WTC11 (cell line): ENCODE measurements at regions not wholly inside any gene's neighbourhood (a gene's known extent, or its start where the extent isn't known, plus 50 kb on each side); places are given as distances from the start of the nearest gene placed in this dataset.

Experiments used
- ATAC-seq: fragments of 200-7000 bp; cut with Tn5 transposase; 2 replicates; pipeline ENCODE4 v1.10.0; 2021; ENCODE audit warnings: mild to moderate bottlenecking, moderate library complexity
- CTCF ChIA-PET: fragments of 300-600 bp; sonication (Branson Sonifier 250); formaldehyde crosslinking; loops from one replicate; lab custom pipeline; 2021; ENCODE audit warnings: antibody characterized with exemption; lab: Charles Lee
- POLR2A ChIA-PET: fragments of 350-600 bp; sonication (Branson Sonifier 250); formaldehyde crosslinking; loops from one replicate; lab custom pipeline; 2021; ENCODE audit warnings: antibody characterized with exemption; lab: Charles Lee
- DNase-seq: peaks from one replicate; pipeline ENCODE4 v3.0.0; 2021; ENCODE audit warnings: low spot score
- H3K27ac Mint-ChIP-seq: 2 replicates; pipeline ENCODE4 v1.8.0; 2021; ENCODE audit warnings: mixed read lengths
- H3K27me3 Mint-ChIP-seq: 2 replicates; pipeline ENCODE4 v1.8.0; 2021; ENCODE audit warnings: low read depth, mild to moderate bottlenecking, moderate library complexity, mixed read lengths
- H3K36me3 Mint-ChIP-seq: 2 replicates; pipeline ENCODE4 v1.8.0; 2021; ENCODE audit warnings: mixed read lengths
- H3K4me1 Mint-ChIP-seq: 2 replicates; pipeline ENCODE4 v1.8.0; 2022; ENCODE audit warnings: mixed read lengths
- H3K4me3 Mint-ChIP-seq: 2 replicates; pipeline ENCODE4 v1.8.0; 2021; ENCODE audit warnings: mild to moderate bottlenecking, moderate library complexity, mixed read lengths
- H3K9me3 Mint-ChIP-seq: 2 replicates; pipeline ENCODE4 v1.8.0; 2021; ENCODE audit warnings: mixed read lengths
- ATF1 ChIP-seq: sonication (generic); formaldehyde crosslinking; IDR thresholded peaks from 2 replicates; pipeline ENCODE4 v1.8.1; 2023; ENCODE audit warnings: mild to moderate bottlenecking, moderate library complexity, missing genetic modification reagents
- CREM ChIP-seq: sonication (generic); formaldehyde crosslinking; IDR thresholded peaks from 2 replicates; pipeline ENCODE4 v1.8.1; 2022; ENCODE audit warnings: mild to moderate bottlenecking, missing genetic modification reagents, moderate library complexity
- FOXK1 ChIP-seq: sonication (generic); formaldehyde crosslinking; IDR thresholded peaks from 2 replicates; pipeline ENCODE4 v1.8.0; 2022; ENCODE audit warnings: mild to moderate bottlenecking, moderate library complexity, missing genetic modification reagents
- GTF2I ChIP-seq: fragments of 250-450 bp; sonication (Bioruptor Pico); conservative IDR thresholded peaks from 2 replicates; pipeline ENCODE4 v1.4.0; 2021; ENCODE audit warnings: mild to moderate bottlenecking
- HMGA2 ChIP-seq: fragments of 250-450 bp; sonication (Bioruptor Pico); IDR thresholded peaks from 2 replicates; pipeline ENCODE4 v1.4.0; 2021; ENCODE audit warnings: mild to moderate bottlenecking, moderate library complexity
- JAZF1 ChIP-seq: fragments of 250-450 bp; sonication (Bioruptor Pico); IDR thresholded peaks from 2 replicates; pipeline ENCODE4 v1.9.0; 2021; ENCODE audit warnings: moderate library complexity, mild to moderate bottlenecking, inconsistent platforms
- MXD4 ChIP-seq: fragments of 250-450 bp; sonication (Bioruptor Pico); IDR thresholded peaks from 2 replicates; pipeline ENCODE4 v1.8.0; 2021; ENCODE audit warnings: mild to moderate bottlenecking, moderate library complexity, borderline replicate concordance
- MYBL2 ChIP-seq: sonication (generic); formaldehyde crosslinking; IDR thresholded peaks from 2 replicates; pipeline ENCODE4 v1.8.1; 2023; ENCODE audit warnings: mild to moderate bottlenecking, moderate library complexity, missing genetic modification reagents
- SOX15 ChIP-seq: fragments of 250-450 bp; sonication (Bioruptor Pico); IDR thresholded peaks from 2 replicates; pipeline ENCODE4 v1.9.0; 2021; ENCODE audit warnings: mild to moderate bottlenecking
- TEAD1 ChIP-seq: sonication (generic); formaldehyde crosslinking; IDR thresholded peaks from 2 replicates; pipeline ENCODE4 v1.8.0; 2022; ENCODE audit warnings: mild to moderate bottlenecking, missing genetic modification reagents
- TEAD4 ChIP-seq: sonication (generic); formaldehyde crosslinking; IDR thresholded peaks from 2 replicates; pipeline ENCODE4 v1.8.0; 2022; ENCODE audit warnings: mild to moderate bottlenecking, missing genetic modification reagents
- ZBTB21 ChIP-seq: sonication (generic); formaldehyde crosslinking; IDR thresholded peaks from 2 replicates; pipeline ENCODE4 v1.8.1; 2023; ENCODE audit warnings: mild to moderate bottlenecking, missing genetic modification reagents, borderline replicate concordance
- ZNF121 ChIP-seq: sonication (generic); formaldehyde crosslinking; IDR thresholded peaks from 2 replicates; pipeline ENCODE4 v1.8.0; 2023; ENCODE audit warnings: missing genetic modification reagents
- ZNF219 ChIP-seq: sonication (generic); formaldehyde crosslinking; IDR thresholded peaks from 2 replicates; pipeline ENCODE4 v1.8.0; 2023; ENCODE audit warnings: missing genetic modification reagents, mild to moderate bottlenecking, borderline replicate concordance
- ZNF416 ChIP-seq: fragments of 250-450 bp; sonication (Bioruptor Pico); IDR thresholded peaks from 2 replicates; pipeline ENCODE4 v1.9.0; 2021; ENCODE audit warnings: mild to moderate bottlenecking, inconsistent platforms
- ZNF671 ChIP-seq: fragments of 250-450 bp; sonication (Bioruptor Pico); IDR thresholded peaks from 2 replicates; pipeline ENCODE4 v1.8.0; 2021; ENCODE audit warnings: mild to moderate bottlenecking
- TF ChIP-seq, protein P1 (sequence below): sonication (generic); formaldehyde crosslinking; IDR thresholded peaks from 2 replicates; pipeline ENCODE4 v1.8.0; 2023; ENCODE audit warnings: missing genetic modification reagents, mild to moderate bottlenecking, borderline replicate concordance
- TF ChIP-seq, protein P2 (sequence below): fragments of 250-450 bp; sonication (Bioruptor Pico); IDR thresholded peaks from 2 replicates; pipeline ENCODE4 v1.9.0; 2021; ENCODE audit warnings: mild to moderate bottlenecking
- TF ChIP-seq, protein P3 (sequence below): sonication (generic); formaldehyde crosslinking; IDR thresholded peaks from 2 replicates; pipeline ENCODE4 v1.8.1; 2023; ENCODE audit warnings: mild to moderate bottlenecking, missing genetic modification reagents, moderate library complexity
- TF ChIP-seq, protein P4 (sequence below): sonication (generic); formaldehyde crosslinking; IDR thresholded peaks from 2 replicates; pipeline ENCODE4 v1.8.1; 2022; ENCODE audit warnings: mild to moderate bottlenecking, missing genetic modification reagents, moderate library complexity, borderline replicate concordance
- TF ChIP-seq, protein P5 (sequence below): sonication (generic); formaldehyde crosslinking; IDR thresholded peaks from 2 replicates; pipeline ENCODE4 v1.8.0; 2022; ENCODE audit warnings: mild to moderate bottlenecking, missing genetic modification reagents
- TF ChIP-seq, protein P6 (sequence below): sonication (generic); formaldehyde crosslinking; IDR thresholded peaks from 2 replicates; pipeline ENCODE4 v1.8.1; 2023; ENCODE audit warnings: mild to moderate bottlenecking, missing genetic modification reagents, moderate library complexity
- TF ChIP-seq, protein P7 (sequence below): sonication (generic); formaldehyde crosslinking; IDR thresholded peaks from 2 replicates; pipeline ENCODE4 v1.8.1; 2023; ENCODE audit warnings: mild to moderate bottlenecking, missing genetic modification reagents
- TF ChIP-seq, protein P8 (sequence below): sonication (generic); formaldehyde crosslinking; IDR thresholded peaks from 2 replicates; pipeline ENCODE4 v1.8.0; 2023; ENCODE audit warnings: missing genetic modification reagents
- TF ChIP-seq, protein P9 (sequence below): fragments of 250-450 bp; sonication (Bioruptor Pico); IDR thresholded peaks from 2 replicates; pipeline ENCODE4 v1.9.0; 2021; ENCODE audit warnings: moderate library complexity, mild to moderate bottlenecking, inconsistent platforms, borderline replicate concordance

DNA sequence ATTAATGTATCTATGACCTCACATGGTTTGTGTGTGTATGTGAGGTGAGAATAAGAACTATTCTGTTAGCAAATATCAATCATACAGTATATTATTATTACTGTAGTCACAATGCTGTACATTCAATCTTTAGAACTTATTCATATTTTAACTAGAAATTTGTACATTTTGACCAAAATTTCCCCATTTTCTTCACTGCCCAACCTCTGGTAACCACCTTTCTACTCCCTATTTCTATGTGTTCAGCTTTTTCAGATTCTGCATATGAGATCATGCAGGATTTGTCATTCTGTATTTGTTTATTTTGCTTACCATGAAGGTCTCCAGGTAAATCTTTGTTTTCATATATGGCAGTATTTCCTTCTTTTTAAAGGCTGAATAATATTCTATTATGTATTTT, 607.9 kb downstream of the SLCO4C1 start:
- H3K27ac Mint-ChIP-seq = no peak overlapping the region
- POLR2A ChIA-PET = no interaction called here
- H3K4me1 Mint-ChIP-seq = peaks cover 53% of the 10 kb centered on the region
- DNase-seq = no peak
- TF ChIP-seq, protein P1, sequence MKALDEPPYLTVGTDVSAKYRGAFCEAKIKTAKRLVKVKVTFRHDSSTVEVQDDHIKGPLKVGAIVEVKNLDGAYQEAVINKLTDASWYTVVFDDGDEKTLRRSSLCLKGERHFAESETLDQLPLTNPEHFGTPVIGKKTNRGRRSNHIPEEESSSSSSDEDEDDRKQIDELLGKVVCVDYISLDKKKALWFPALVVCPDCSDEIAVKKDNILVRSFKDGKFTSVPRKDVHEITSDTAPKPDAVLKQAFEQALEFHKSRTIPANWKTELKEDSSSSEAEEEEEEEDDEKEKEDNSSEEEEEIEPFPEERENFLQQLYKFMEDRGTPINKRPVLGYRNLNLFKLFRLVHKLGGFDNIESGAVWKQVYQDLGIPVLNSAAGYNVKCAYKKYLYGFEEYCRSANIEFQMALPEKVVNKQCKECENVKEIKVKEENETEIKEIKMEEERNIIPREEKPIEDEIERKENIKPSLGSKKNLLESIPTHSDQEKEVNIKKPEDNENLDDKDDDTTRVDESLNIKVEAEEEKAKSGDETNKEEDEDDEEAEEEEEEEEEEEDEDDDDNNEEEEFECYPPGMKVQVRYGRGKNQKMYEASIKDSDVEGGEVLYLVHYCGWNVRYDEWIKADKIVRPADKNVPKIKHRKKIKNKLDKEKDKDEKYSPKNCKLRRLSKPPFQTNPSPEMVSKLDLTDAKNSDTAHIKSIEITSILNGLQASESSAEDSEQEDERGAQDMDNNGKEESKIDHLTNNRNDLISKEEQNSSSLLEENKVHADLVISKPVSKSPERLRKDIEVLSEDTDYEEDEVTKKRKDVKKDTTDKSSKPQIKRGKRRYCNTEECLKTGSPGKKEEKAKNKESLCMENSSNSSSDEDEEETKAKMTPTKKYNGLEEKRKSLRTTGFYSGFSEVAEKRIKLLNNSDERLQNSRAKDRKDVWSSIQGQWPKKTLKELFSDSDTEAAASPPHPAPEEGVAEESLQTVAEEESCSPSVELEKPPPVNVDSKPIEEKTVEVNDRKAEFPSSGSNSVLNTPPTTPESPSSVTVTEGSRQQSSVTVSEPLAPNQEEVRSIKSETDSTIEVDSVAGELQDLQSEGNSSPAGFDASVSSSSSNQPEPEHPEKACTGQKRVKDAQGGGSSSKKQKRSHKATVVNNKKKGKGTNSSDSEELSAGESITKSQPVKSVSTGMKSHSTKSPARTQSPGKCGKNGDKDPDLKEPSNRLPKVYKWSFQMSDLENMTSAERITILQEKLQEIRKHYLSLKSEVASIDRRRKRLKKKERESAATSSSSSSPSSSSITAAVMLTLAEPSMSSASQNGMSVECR (CRISPR knock-in tag) = no peak
- TF ChIP-seq, protein P2, sequence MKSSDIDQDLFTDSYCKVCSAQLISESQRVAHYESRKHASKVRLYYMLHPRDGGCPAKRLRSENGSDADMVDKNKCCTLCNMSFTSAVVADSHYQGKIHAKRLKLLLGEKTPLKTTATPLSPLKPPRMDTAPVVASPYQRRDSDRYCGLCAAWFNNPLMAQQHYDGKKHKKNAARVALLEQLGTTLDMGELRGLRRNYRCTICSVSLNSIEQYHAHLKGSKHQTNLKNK (CRISPR knock-in tag) = no peak
- TF ChIP-seq TEAD4 (CRISPR knock-in tag) (no peak), ZNF416 (CRISPR knock-in tag) (no peak), MXD4 (CRISPR knock-in tag) (no peak), ZNF219 (CRISPR knock-in tag) (no peak), FOXK1 (no peak), ZBTB21 (CRISPR knock-in tag) (no peak), ZNF121 (no peak), ZNF671 (CRISPR knock-in tag) (no peak), SOX15 (CRISPR knock-in tag) (no peak), GTF2I (CRISPR knock-in tag) (no peak), JAZF1 (no peak), HMGA2 (CRISPR knock-in tag) (no peak), ATF1 (no peak)
- TF ChIP-seq, protein P3, sequence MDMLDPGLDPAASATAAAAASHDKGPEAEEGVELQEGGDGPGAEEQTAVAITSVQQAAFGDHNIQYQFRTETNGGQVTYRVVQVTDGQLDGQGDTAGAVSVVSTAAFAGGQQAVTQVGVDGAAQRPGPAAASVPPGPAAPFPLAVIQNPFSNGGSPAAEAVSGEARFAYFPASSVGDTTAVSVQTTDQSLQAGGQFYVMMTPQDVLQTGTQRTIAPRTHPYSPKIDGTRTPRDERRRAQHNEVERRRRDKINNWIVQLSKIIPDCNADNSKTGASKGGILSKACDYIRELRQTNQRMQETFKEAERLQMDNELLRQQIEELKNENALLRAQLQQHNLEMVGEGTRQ (CRISPR knock-in tag) = no peak
- TF ChIP-seq, protein P4, sequence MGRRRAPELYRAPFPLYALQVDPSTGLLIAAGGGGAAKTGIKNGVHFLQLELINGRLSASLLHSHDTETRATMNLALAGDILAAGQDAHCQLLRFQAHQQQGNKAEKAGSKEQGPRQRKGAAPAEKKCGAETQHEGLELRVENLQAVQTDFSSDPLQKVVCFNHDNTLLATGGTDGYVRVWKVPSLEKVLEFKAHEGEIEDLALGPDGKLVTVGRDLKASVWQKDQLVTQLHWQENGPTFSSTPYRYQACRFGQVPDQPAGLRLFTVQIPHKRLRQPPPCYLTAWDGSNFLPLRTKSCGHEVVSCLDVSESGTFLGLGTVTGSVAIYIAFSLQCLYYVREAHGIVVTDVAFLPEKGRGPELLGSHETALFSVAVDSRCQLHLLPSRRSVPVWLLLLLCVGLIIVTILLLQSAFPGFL (CRISPR knock-in tag) = no peak
- TF ChIP-seq, protein P5, sequence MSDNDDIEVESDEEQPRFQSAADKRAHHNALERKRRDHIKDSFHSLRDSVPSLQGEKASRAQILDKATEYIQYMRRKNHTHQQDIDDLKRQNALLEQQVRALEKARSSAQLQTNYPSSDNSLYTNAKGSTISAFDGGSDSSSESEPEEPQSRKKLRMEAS (CRISPR knock-in tag) = no peak
- TF ChIP-seq, all 79 proteins: peak for 0
- Mint-ChIP-seq H3K36me3 (no peaks in the 10 kb centered on the region), H3K4me3 (no peak overlapping the region), H3K9me3 (no peaks in the 10 kb centered on the region), H3K27me3 (no peaks in the 10 kb centered on the region)
- CTCF ChIA-PET = interaction anchor here (2.3 kb wide), 1 partner anchor 10 kb away, joined by 16 read pairs; no protein-coding TSS in a partner anchor
- no peak for ATAC-seq

DNA sequence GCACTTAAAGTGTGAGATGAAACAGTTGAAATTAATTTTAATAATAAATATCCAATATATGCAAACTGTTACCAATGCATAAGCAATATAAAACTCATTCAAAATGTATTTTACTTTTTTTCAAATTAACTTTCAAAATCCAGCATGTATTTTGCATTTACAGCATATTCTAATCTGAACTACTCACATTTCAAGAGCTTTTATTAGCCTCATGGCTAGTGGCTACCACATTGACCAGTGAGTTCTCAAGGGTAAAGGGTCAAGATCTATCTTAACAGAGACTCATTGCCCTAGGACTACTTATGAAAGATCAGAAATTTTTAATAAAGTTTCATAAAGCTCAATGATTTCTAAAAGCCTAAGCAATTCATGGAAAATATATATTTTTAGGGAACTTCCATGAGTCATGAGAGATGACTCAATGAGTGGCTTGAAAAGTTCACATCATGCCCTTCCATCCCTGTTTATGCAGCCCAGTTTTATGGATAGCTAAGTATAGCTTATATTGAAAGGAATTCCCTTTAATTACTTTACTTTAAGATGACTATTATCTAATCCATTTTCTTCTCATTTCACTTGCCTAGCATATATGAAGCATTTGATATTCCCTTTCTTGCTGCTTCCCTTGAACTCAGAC, 608.6 kb downstream of the SLCO4C1 start:
- TF ChIP-seq TEAD1 (no peak), MYBL2 (CRISPR knock-in tag) (no peak), CREM (CRISPR knock-in tag) (no peak)
- TF ChIP-seq, protein P6, sequence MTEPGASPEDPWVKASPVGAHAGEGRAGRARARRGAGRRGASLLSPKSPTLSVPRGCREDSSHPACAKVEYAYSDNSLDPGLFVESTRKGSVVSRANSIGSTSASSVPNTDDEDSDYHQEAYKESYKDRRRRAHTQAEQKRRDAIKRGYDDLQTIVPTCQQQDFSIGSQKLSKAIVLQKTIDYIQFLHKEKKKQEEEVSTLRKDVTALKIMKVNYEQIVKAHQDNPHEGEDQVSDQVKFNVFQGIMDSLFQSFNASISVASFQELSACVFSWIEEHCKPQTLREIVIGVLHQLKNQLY (CRISPR knock-in tag) = no peak
- TF ChIP-seq, protein P7, sequence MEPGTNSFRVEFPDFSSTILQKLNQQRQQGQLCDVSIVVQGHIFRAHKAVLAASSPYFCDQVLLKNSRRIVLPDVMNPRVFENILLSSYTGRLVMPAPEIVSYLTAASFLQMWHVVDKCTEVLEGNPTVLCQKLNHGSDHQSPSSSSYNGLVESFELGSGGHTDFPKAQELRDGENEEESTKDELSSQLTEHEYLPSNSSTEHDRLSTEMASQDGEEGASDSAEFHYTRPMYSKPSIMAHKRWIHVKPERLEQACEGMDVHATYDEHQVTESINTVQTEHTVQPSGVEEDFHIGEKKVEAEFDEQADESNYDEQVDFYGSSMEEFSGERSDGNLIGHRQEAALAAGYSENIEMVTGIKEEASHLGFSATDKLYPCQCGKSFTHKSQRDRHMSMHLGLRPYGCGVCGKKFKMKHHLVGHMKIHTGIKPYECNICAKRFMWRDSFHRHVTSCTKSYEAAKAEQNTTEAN (CRISPR knock-in tag) = no peak
- TF ChIP-seq, protein P8, sequence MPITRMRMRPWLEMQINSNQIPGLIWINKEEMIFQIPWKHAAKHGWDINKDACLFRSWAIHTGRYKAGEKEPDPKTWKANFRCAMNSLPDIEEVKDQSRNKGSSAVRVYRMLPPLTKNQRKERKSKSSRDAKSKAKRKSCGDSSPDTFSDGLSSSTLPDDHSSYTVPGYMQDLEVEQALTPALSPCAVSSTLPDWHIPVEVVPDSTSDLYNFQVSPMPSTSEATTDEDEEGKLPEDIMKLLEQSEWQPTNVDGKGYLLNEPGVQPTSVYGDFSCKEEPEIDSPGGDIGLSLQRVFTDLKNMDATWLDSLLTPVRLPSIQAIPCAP = no peak
- TF ChIP-seq, protein P9, sequence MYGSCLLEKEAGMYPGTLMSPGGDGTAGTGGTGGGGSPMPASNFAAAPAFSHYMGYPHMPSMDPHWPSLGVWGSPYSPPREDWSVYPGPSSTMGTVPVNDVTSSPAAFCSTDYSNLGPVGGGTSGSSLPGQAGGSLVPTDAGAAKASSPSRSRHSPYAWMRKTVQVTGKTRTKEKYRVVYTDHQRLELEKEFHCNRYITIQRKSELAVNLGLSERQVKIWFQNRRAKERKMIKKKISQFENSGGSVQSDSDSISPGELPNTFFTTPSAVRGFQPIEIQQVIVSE (CRISPR knock-in tag) = no peak
- POLR2A ChIA-PET = no interaction called here
- CTCF ChIA-PET = interaction anchor here (0.6 to 2.3 kb wide), 2 partner anchors 9 to 339 kb away, joined by 3 to 16 read pairs; no protein-coding TSS in a partner anchor
- Mint-ChIP-seq H3K36me3 (no peaks in the 10 kb centered on the region), H3K4me1 (peaks cover 53% of the 10 kb centered on the region), H3K27me3 (no peaks in the 10 kb centered on the region), H3K9me3 (no peaks in the 10 kb centered on the region), H3K27ac (no peak overlapping the region), H3K4me3 (no peak overlapping the region)
- ATAC-seq = no peak
- no peak for DNase-seq
